MCF 10A (cell line): ENCODE measurements at regions not wholly inside any gene's neighbourhood (a gene's known extent, or its start where the extent isn't known, plus 50 kb on each side); places are given as distances from the start of the nearest gene placed in this dataset.

ENCODE experiments used
- BruUV-seq: library from RNA; stranded (reverse); fragments of 400-500 nt; replicated peaks from 2 replicates; lab custom pipeline; 2021; lab: Mats Ljungman, UMichigan
- CTCF ChIA-PET: fragments of 300-600 bp; sonication (Branson Sonifier 250); formaldehyde crosslinking; extraction: SDS; loops from one replicate; lab custom pipeline; 2021; ENCODE audit warnings: antibody characterized with exemption, inconsistent platforms; lab: Yijun Ruan, JAX
- POLR2A ChIA-PET: fragments of 300-600, 350-650 bp; sonication (Branson Sonifier 250); formaldehyde crosslinking; extraction: SDS; loops from one replicate; lab custom pipeline; 2020; ENCODE audit warnings: antibody characterized with exemption, inconsistent platforms; lab: Yijun Ruan, JAX
- DNase-seq: peaks from one replicate; pipeline ENCODE4 v3.0.0-alpha.2; 2018; ENCODE audit not compliant: unreplicated experiment
- H3K27ac Mint-ChIP-seq: one replicate; pipeline ENCODE4 v1.8.0; 2022; ENCODE audit warnings: mild to moderate bottlenecking, low read depth, mixed read lengths; ENCODE audit not compliant: unreplicated experiment
- H3K27me3 Mint-ChIP-seq: one replicate; pipeline ENCODE4 v1.8.0; 2022; ENCODE audit warnings: mixed read lengths; ENCODE audit not compliant: insufficient read depth, unreplicated experiment
- H3K36me3 Mint-ChIP-seq: one replicate; pipeline ENCODE4 v1.8.0; 2022; ENCODE audit warnings: mild to moderate bottlenecking, moderate library complexity, mixed read lengths; ENCODE audit not compliant: insufficient read depth, unreplicated experiment
- H3K4me1 Mint-ChIP-seq: one replicate; pipeline ENCODE4 v1.8.0; 2022; ENCODE audit warnings: mixed read lengths; ENCODE audit not compliant: insufficient read depth, unreplicated experiment
- H3K4me3 Mint-ChIP-seq: one replicate; pipeline ENCODE4 v1.8.0; 2022; ENCODE audit warnings: mild to moderate bottlenecking, moderate library complexity, mixed read lengths; ENCODE audit not compliant: unreplicated experiment
- H3K9me3 Mint-ChIP-seq: one replicate; pipeline ENCODE4 v1.8.0; 2022; ENCODE audit warnings: mixed read lengths; ENCODE audit not compliant: unreplicated experiment
- CTCF ChIP-seq: fragments of 200-600 bp; IDR thresholded peaks from one replicate; pipeline ENCODE4 v1.8.0; 2022; ENCODE audit warnings: antibody characterized with exemption, mild to moderate bottlenecking; ENCODE audit not compliant: unreplicated experiment
- intact Hi-C: fragments of 100-400 bp; cut with micrococcal nuclease; formaldehyde crosslinking; loops from 2 replicates; pipeline ENCODE4 v1.14.1; 2022

GRCh38 chr10:121096617-121097431, 245.7 kb downstream of the WDR11 start:
- H3K4me1 Mint-ChIP-seq, result peaks cover 16% of the 10 kb centered on the region
- no TSS peak for BruUV-seq
- peak overlapping the region; percentile 39 for H3K27ac Mint-ChIP-seq
- H3K27me3 Mint-ChIP-seq, result no peaks in the 10 kb centered on the region
- DNase-seq, result peak; percentile 76
- H3K4me3 Mint-ChIP-seq, result no peak overlapping the region
- POLR2A ChIA-PET, result interaction anchor here (0.8 to 1.6 kb wide), 4 partner anchors 9 to 147 kb away, joined by 3 to 7 read pairs (median 5); no protein-coding TSS in a partner anchor
- CTCF ChIA-PET, result interaction anchor here (0.7 to 1.1 kb wide), 4 partner anchors 18 to 148 kb away, joined by 3 read pairs; no protein-coding TSS in a partner anchor
- intact Hi-C loops, result no loop called here
- no peak for TF ChIP-seq CTCF
- H3K9me3 Mint-ChIP-seq, result no peaks in the 10 kb centered on the region
- H3K36me3 Mint-ChIP-seq, result no peaks in the 10 kb centered on the region

- TF ChIP-seq CTCF, result no peak
- intact Hi-C loops, result no loop called here
- Mint-ChIP-seq H3K9me3 (no peaks in the 10 kb centered on the region), H3K4me3 (no peak overlapping the region), H3K27me3 (no peaks in the 10 kb centered on the region), H3K36me3 (no peaks in the 10 kb centered on the region), H3K27ac (no peak overlapping the region), H3K4me1 (peaks cover 6% of the 10 kb centered on the region)
- POLR2A ChIA-PET, result no interaction called here
- CTCF ChIA-PET, result interaction anchor here (0.7 to 1.0 kb wide), 2 partner anchors 24 to 89 kb away, joined by 3 read pairs; no protein-coding TSS in a partner anchor
- DNase-seq, result no peak
- no TSS peak for BruUV-seq
These were observed 247.0 kb downstream of the WDR11 start for GRCh38 chr10:121098211-121098610.

- CTCF ChIA-PET, result interaction anchor here (0.6 kb wide), 1 partner anchor 149 kb away, joined by 3 read pairs; no protein-coding TSS in a partner anchor
- no peak for DNase-seq
- Mint-ChIP-seq H3K27me3 (no peaks in the 10 kb centered on the region), H3K27ac (no peak overlapping the region), H3K4me1 (peaks cover 6% of the 10 kb centered on the region), H3K4me3 (no peak overlapping the region), H3K9me3 (no peaks in the 10 kb centered on the region), H3K36me3 (no peaks in the 10 kb centered on the region)
- POLR2A ChIA-PET, result interaction anchor here (1.3 kb wide), 1 partner anchor 60 kb away, joined by 3 read pairs; no protein-coding TSS in a partner anchor
- intact Hi-C loops, result no loop called here
- no TSS peak for BruUV-seq
- TF ChIP-seq CTCF, result no peak
These were observed 247.6 kb downstream of the WDR11 start for GRCh38 chr10:121098751-121099150.

- H3K4me1 Mint-ChIP-seq, result peaks cover 6% of the 10 kb centered on the region
- POLR2A ChIA-PET, result interaction anchor here (0.6 to 1.3 kb wide), 2 partner anchors 60 to 71 kb away, joined by 3 to 5 read pairs; no protein-coding TSS in a partner anchor
- DNase-seq, result no peak
- no peaks in the 10 kb centered on the region for H3K9me3 Mint-ChIP-seq
- no peaks in the 10 kb centered on the region for H3K36me3 Mint-ChIP-seq
- H3K4me3 Mint-ChIP-seq, result no peak overlapping the region
- H3K27me3 Mint-ChIP-seq, result no peaks in the 10 kb centered on the region
- TF ChIP-seq CTCF, result no peak
- H3K27ac Mint-ChIP-seq, result no peak overlapping the region
- CTCF ChIA-PET, result interaction anchor here (0.6 kb wide), 1 partner anchor 148 kb away, joined by 3 read pairs; no protein-coding TSS in a partner anchor
- intact Hi-C loops, result no loop called here
- BruUV-seq, result no TSS peak
These were observed 248.0 kb downstream of the WDR11 start for GRCh38 chr10:121099181-121099580.
